HCT116 (cell line): ENCODE measurements at regions not wholly inside any gene's neighbourhood (a gene's known extent, or its start where the extent isn't known, plus 50 kb on each side); places are given as distances from the start of the nearest gene placed in this dataset.

Source experiments
- ATAC-seq: fragments of 200-7000 bp; cut with Tn5 transposase; 2 replicates; pipeline ENCODE4 v1.9.1; 2020; ENCODE audit warnings: mild to moderate bottlenecking, moderate library complexity
- BruUV-seq: library from RNA; stranded (reverse); fragments of 400-500 nt; replicated peaks from 2 replicates; lab custom pipeline; 2021; lab: Mats Ljungman, UMichigan
- CTCF ChIA-PET: fragments of 300-600 bp; sonication (Branson Sonifier 250); formaldehyde crosslinking; loops from one replicate; lab custom pipeline; 2021; ENCODE audit warnings: antibody characterized with exemption; lab: Charles Lee
- POLR2A ChIA-PET: fragments of 300-600, 350-600 bp; sonication (Branson Sonifier 250); formaldehyde crosslinking; loops from one replicate; lab custom pipeline; 2021; ENCODE audit warnings: antibody characterized with exemption; lab: Charles Lee
- RAD21 ChIA-PET, 2 experiments: fragments of 300-600 bp; sonication (Branson Sonifier 250); formaldehyde crosslinking; loops; one replicate each; lab custom pipeline; 2023; ENCODE audit warnings: low total read pairs in 2 of 2; ENCODE audit not compliant: uncharacterized antibody in 2 of 2, unreplicated experiment in 2 of 2, low non-redundant PET in 1 of 2; lab: Charles Lee
- DNase-seq: peaks from one replicate; pipeline ENCODE4 v3.0.0-alpha.2; 2010; ENCODE audit warnings: low read depth, low spot score
- H2AFZ ChIP-seq: fragments of 200-600 bp; shearing (Covaris generic), sonication (generic); 2 replicates; pipeline ENCODE4 v1.6.1; 2017; ENCODE audit warnings: low read depth, mixed run types, mixed read lengths, antibody characterized with exemption, low read length; ENCODE audit not compliant: poor library complexity, severe bottlenecking
- H3K27ac ChIP-seq: 2 replicates; pipeline ENCODE4 v1.5.1; 2012; ENCODE audit warnings: low read depth, low read length
- H3K27me3 ChIP-seq: fragments of 200-600 bp; sonication (generic); 2 replicates; pipeline ENCODE4 v1.6.1; 2016; ENCODE audit warnings: mixed run types, low read length, mixed read lengths; ENCODE audit not compliant: insufficient read depth
- H3K36me3 ChIP-seq, 2 experiments: fragments of 200-500 bp in 1 of 2; fragments of 200-600 bp in 1 of 2; sonication (Bioruptor generic) in 1 of 2; sonication (generic) in 1 of 2; 2 replicates each; pipeline versions ENCODE4 v1.5.1 to v1.6.1; 2014 to 2016; ENCODE audit warnings: low read length in 2 of 2, inconsistent platforms in 1 of 2, mixed read lengths in 1 of 2, mixed run types in 1 of 2; ENCODE audit not compliant: insufficient read depth in 2 of 2, control insufficient read depth in 1 of 2
- H3K4me1 ChIP-seq, 2 experiments: fragments of 200-600 bp in 1 of 2; sonication (generic) in 1 of 2; 2 replicates each; pipeline versions ENCODE4 v1.5.1 to v1.6.1; 2012 to 2017; ENCODE audit warnings: low read length in 2 of 2, inconsistent platforms in 1 of 2, mild to moderate bottlenecking in 1 of 2, mixed read lengths in 1 of 2, mixed run types in 1 of 2, moderate library complexity in 1 of 2; ENCODE audit not compliant: insufficient read depth in 2 of 2, control insufficient read depth in 1 of 2
- H3K4me2 ChIP-seq: fragments of 200-600 bp; sonication (generic); 2 replicates; pipeline ENCODE4 v1.6.1; 2017; ENCODE audit warnings: mixed run types, low read length, mixed read lengths
- H3K4me3 ChIP-seq, 2 experiments: fragments of 200-600 bp in 1 of 2; sonication (generic) in 1 of 2; replicated peaks in 1 of 2; 2 replicates each; pipeline ENCODE4 v1.5.1; 2011 to 2016; ENCODE audit warnings: low read length in 2 of 2, control low read depth in 1 of 2, low read depth in 1 of 2, mild to moderate bottlenecking in 1 of 2, mixed read lengths in 1 of 2, mixed run types in 1 of 2
- H3K79me2 ChIP-seq: fragments of 200-600 bp; sonication (generic); 2 replicates; pipeline ENCODE4 v1.6.1; 2017; ENCODE audit warnings: mild to moderate bottlenecking, mixed run types, low read length, moderate library complexity, mixed read lengths; ENCODE audit not compliant: insufficient read depth
- H3K9ac ChIP-seq: fragments of 200-600 bp; sonication (generic); 2 replicates; pipeline ENCODE4 v1.6.1; 2016; ENCODE audit warnings: low read length, mixed read lengths
- H3K9me2 ChIP-seq: fragments of 200-600 bp; sonication (generic), shearing (Covaris generic); 2 replicates; pipeline ENCODE4 v1.6.1; 2017; ENCODE audit warnings: mixed run types, mild to moderate bottlenecking, moderate library complexity; ENCODE audit not compliant: insufficient read depth
- H3K9me3 ChIP-seq, 2 experiments: fragments of 200-500 bp in 1 of 2; fragments of 200-600 bp in 1 of 2; sonication (Bioruptor generic) in 1 of 2; sonication (generic) in 1 of 2; 2 replicates each; pipeline ENCODE4 v1.6.1; 2014 to 2017; ENCODE audit warnings: low read length in 2 of 2, mixed read lengths in 2 of 2, inconsistent platforms in 1 of 2, low read depth in 1 of 2, mild to moderate bottlenecking in 1 of 2, mixed run types in 1 of 2, moderate library complexity in 1 of 2; ENCODE audit not compliant: control insufficient read depth in 1 of 2, insufficient read depth in 1 of 2
- H4K20me1 ChIP-seq: fragments of 200-600 bp; sonication (generic), shearing (Covaris generic); 2 replicates; pipeline ENCODE4 v1.6.1; 2017; ENCODE audit warnings: mixed run types, mild to moderate bottlenecking, moderate library complexity; ENCODE audit not compliant: insufficient read depth
- ATF3 ChIP-seq: IDR thresholded peaks from 2 replicates; pipeline ENCODE4 v1.6.1; 2012
- CBX3 ChIP-seq: IDR thresholded peaks from 2 replicates; pipeline ENCODE4 v1.6.1; 2012; ENCODE audit warnings: low read depth
- CTCF ChIP-seq, 3 experiments: fragments of 200-600 bp in 1 of 3; sonication (generic) in 1 of 3; IDR thresholded peaks in 2 of 3; conservative IDR thresholded peaks in 1 of 3; 2 replicates each; pipeline ENCODE4 v1.5.1; 2012 to 2017; ENCODE audit warnings: low read depth in 2 of 3, low read length in 2 of 3, antibody characterized with exemption in 1 of 3, borderline replicate concordance in 1 of 3, control low read depth in 1 of 3, mild to moderate bottlenecking in 1 of 3, mixed read lengths in 1 of 3, mixed run types in 1 of 3, moderate library complexity in 1 of 3; ENCODE audit not compliant: insufficient read depth in 1 of 3
- EGR1 ChIP-seq: IDR thresholded peaks from 2 replicates; pipeline ENCODE4 v1.6.1; 2012; ENCODE audit warnings: low read depth
- ELF1 ChIP-seq: IDR thresholded peaks from 2 replicates; pipeline ENCODE4 v1.6.1; 2012; ENCODE audit warnings: low read depth, borderline replicate concordance
- EZH2phosphoT487 ChIP-seq: fragments of 200-600 bp; IDR thresholded peaks from 2 replicates; pipeline ENCODE4 v1.6.1; 2018; ENCODE audit warnings: antibody characterized with exemption, borderline replicate concordance
- FOSL1 ChIP-seq: IDR thresholded peaks from 2 replicates; pipeline ENCODE4 v1.6.1; 2012; ENCODE audit warnings: low read depth
- JUND ChIP-seq: IDR thresholded peaks from 2 replicates; pipeline ENCODE4 v1.6.1; 2012
- POLR2A ChIP-seq: IDR thresholded peaks from 2 replicates; pipeline ENCODE4 v1.7.0; 2011; ENCODE audit warnings: borderline replicate concordance; ENCODE audit not compliant: insufficient read depth, insufficient read length; ENCODE audit errors: extremely low read depth
- POLR2AphosphoS5 ChIP-seq: IDR thresholded peaks from 2 replicates; pipeline ENCODE4 v1.6.1; 2011; ENCODE audit warnings: mild to moderate bottlenecking, low read depth, low read length, moderate library complexity
- RAD21 ChIP-seq: IDR thresholded peaks from 2 replicates; pipeline ENCODE4 v1.6.1; 2012; ENCODE audit warnings: low read depth, mild to moderate bottlenecking
- SIN3A ChIP-seq: IDR thresholded peaks from 2 replicates; pipeline ENCODE4 v1.6.1; 2012; ENCODE audit warnings: low read depth
- SRF ChIP-seq: IDR thresholded peaks from 2 replicates; pipeline ENCODE4 v1.6.1; 2012; ENCODE audit warnings: low read depth
- TCF7L2 ChIP-seq: IDR thresholded peaks from 2 replicates; pipeline ENCODE4 v1.7.0; 2011; ENCODE audit warnings: borderline replicate concordance, inconsistent platforms; ENCODE audit not compliant: insufficient read depth, insufficient read length; ENCODE audit errors: extremely low read depth
- ZBTB33 ChIP-seq: IDR thresholded peaks from 2 replicates; pipeline ENCODE4 v1.6.1; 2011; ENCODE audit warnings: mild to moderate bottlenecking, low read length, moderate library complexity; ENCODE audit not compliant: insufficient replicate concordance; ENCODE audit errors: extremely low read depth
- ZFX ChIP-seq: fragments of 450-650 bp; IDR thresholded peaks from 2 replicates; pipeline ENCODE4 v1.6.1; 2017
- intact Hi-C: fragments of 100-400 bp; cut with micrococcal nuclease; formaldehyde crosslinking; loops from 2 replicates; pipeline ENCODE4 v1.10.0; 2022

DNA sequence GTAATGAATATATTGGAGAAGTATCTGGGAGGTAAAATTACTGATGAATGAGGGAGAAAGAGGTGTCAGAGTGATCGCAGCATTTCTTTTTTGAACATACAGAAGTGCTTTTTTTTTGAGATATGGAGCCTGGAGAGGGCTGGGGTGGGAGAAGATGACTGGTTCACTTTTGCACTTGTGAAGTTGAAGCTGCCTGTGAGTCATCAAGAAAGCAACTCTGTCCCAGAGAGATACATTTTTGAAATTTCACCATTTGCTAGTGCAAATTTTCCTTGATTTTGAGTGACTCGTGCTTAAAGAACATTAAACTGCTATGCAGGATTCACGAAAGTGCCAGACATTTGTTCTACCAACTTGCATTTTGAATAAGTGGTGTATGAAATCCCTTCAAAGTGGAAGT lies 81.8 kb downstream of the ADRA2A start:
- ATAC-seq (no peak), DNase-seq (no peak)
- no TSS peak for BruUV-seq
- ChIA-PET CTCF (no interaction called here), RAD21 (no interaction called here), POLR2A (no interaction called here)
- Histone ChIP-seq H3K4me2 (no peak overlapping the region), H3K27me3 (peaks cover 76% of the 10 kb centered on the region), H3K36me3 (no peaks in the 10 kb centered on the region), H2AFZ (no peak overlapping the region), H4K20me1 (no peaks in the 10 kb centered on the region), H3K79me2 (no peaks in the 10 kb centered on the region), H3K4me1 (no peaks in the 10 kb centered on the region), H3K9me3 (no peaks in the 10 kb centered on the region), H3K27ac (no peak overlapping the region), H3K9me2 (no peaks in the 10 kb centered on the region), H3K9ac (no peak overlapping the region), H3K4me3 (no peak overlapping the region)
- intact Hi-C loops = no loop called here
- TF ChIP-seq CTCF (IDR thresholded peaks at IDR 0.05 in 2 of 3, conservative IDR thresholded peaks at IDR 0.05 in 1 of 3; ENCODE audit: borderline replicate concordance in 1 of 3, insufficient read depth in 1 of 3, low read depth in 2 of 3, low read length in 2 of 3) = no peak
- TF ChIP-seq SIN3A = no peak
- no peak for TF ChIP-seq EZH2phosphoT487
- no peak for TF ChIP-seq FOSL1
- no peak for TF ChIP-seq POLR2AphosphoS5
- TF ChIP-seq ZBTB33 = no peak
- no peak for TF ChIP-seq ZFX
- TF ChIP-seq TCF7L2 = no peak
- no peak for TF ChIP-seq POLR2A
- no peak for TF ChIP-seq EGR1
- no peak for TF ChIP-seq CBX3
- TF ChIP-seq SRF = no peak
- TF ChIP-seq ATF3 = no peak
- no peak for TF ChIP-seq ELF1
- no peak for TF ChIP-seq JUND
- no peak for TF ChIP-seq RAD21
